Testis (tissue), 2 donors: ENCODE measurements at regions not wholly inside any gene's neighbourhood (a gene's known extent, or its start where the extent isn't known, plus 50 kb on each side); places are given as distances from the start of the nearest gene placed in this dataset.

ENCODE experiments used
- DNase-seq: peaks from one replicate; pipeline ENCODE4 v3.0.0-alpha.2; 2019
- H3K27ac ChIP-seq, 2 donors: fragments of 200-600 bp; sonication (generic); one replicate each; pipeline ENCODE4 v1.5.1; 2019
- H3K27me3 ChIP-seq: fragments of 200-600 bp; sonication (generic); one replicate; pipeline ENCODE4 v1.5.1; 2019
- H3K36me3 ChIP-seq: fragments of 200-600 bp; sonication (generic); one replicate; pipeline ENCODE4 v1.5.1; 2017; ENCODE audit warnings: low read depth; ENCODE audit errors: missing control alignments
- H3K4me1 ChIP-seq: fragments of 200-600 bp; sonication (generic); one replicate; pipeline ENCODE4 v1.5.1; 2019
- H3K4me3 ChIP-seq, 2 donors: fragments of 200-600 bp; sonication (generic); one replicate each; pipeline ENCODE4 v1.5.1; 2017 to 2019
- H3K9me3 ChIP-seq: fragments of 200-600 bp; sonication (generic); one replicate; pipeline ENCODE4 v1.5.1; 2017
- CTCF ChIP-seq, 3 experiments: fragments of 450-650 bp in 2 of 3; fragments of 200-600 bp in 1 of 3; sonication (generic) in 1 of 3; IDR thresholded peaks; one replicate each; pipeline ENCODE4 v1.5.1; 2016 to 2019; ENCODE audit warnings: antibody characterized with exemption in 3 of 3, mild to moderate bottlenecking in 2 of 3, moderate library complexity in 1 of 3
- POLR2A ChIP-seq: fragments of 450-650 bp; IDR thresholded peaks from one replicate; pipeline ENCODE4 v1.6.1; 2017; ENCODE audit warnings: antibody characterized with exemption, mild to moderate bottlenecking, moderate library complexity
- WGBS, 2 donors: methylation state at CpG; one replicate each; pipeline ENCODE4 v1.1.5; 2018; 5-methylcytosine and 5-hydroxymethylcytosine counted together
- intact Hi-C: fragments of 100-400 bp; cut with DNase I; formaldehyde crosslinking; loops from one replicate; pipeline ENCODE4 v1.15.1; 2023; ENCODE audit warnings: low total_unique reads

GRCh38 chr1:218980881-218981280 is 192.8 kb upstream of the LYPLAL1 start:
- 70 to 85% methylated on average over 2 of the region's 2 CpGs for WGBS, 2 donors
- intact Hi-C loops, result no loop called here
- H3K9me3 ChIP-seq, result no peaks in the 10 kb centered on the region
- H3K27ac ChIP-seq, result no peak overlapping the region
- no peaks in the 10 kb centered on the region for H3K27me3 ChIP-seq
- H3K4me3 ChIP-seq, result no peak overlapping the region
- H3K4me1 ChIP-seq, result no peaks in the 10 kb centered on the region
- no peak for TF ChIP-seq CTCF (IDR thresholded peaks at IDR 0.05)
- TF ChIP-seq POLR2A, result no peak
- H3K36me3 ChIP-seq, result no peaks in the 10 kb centered on the region
- DNase-seq, result no peak

GRCh38 chr1:218982482-218982881 is 191.2 kb upstream of the LYPLAL1 start:
- intact Hi-C loops, result no loop called here
- TF ChIP-seq CTCF (IDR thresholded peaks at IDR 0.05) (no peak), POLR2A (no peak)
- WGBS, 2 donors, result 85 to 89% methylated on average over 4 to 6 of the region's 6 CpGs
- Histone ChIP-seq H3K4me1 (no peaks in the 10 kb centered on the region), H3K27ac (no peak overlapping the region), H3K36me3 (no peaks in the 10 kb centered on the region), H3K4me3 (no peak overlapping the region), H3K27me3 (no peaks in the 10 kb centered on the region), H3K9me3 (no peaks in the 10 kb centered on the region)
- DNase-seq, result no peak

GRCh38 chr1:218983433-218983832 is 190.2 kb upstream of the LYPLAL1 start:
- WGBS, 2 donors, result 67 to 85% methylated on average over 3 to 9 of the region's 9 CpGs
- Histone ChIP-seq H3K4me1 (no peaks in the 10 kb centered on the region), H3K27me3 (no peaks in the 10 kb centered on the region), H3K27ac (no peak overlapping the region), H3K36me3 (no peaks in the 10 kb centered on the region), H3K9me3 (no peaks in the 10 kb centered on the region), H3K4me3 (no peak overlapping the region)
- no peak for DNase-seq
- intact Hi-C loops, result no loop called here
- TF ChIP-seq CTCF (IDR thresholded peaks at IDR 0.05) (no peak), POLR2A (no peak)

GRCh38 chr1:218983848-218984247 is 189.8 kb upstream of the LYPLAL1 start:
- Histone ChIP-seq H3K4me1 (no peaks in the 10 kb centered on the region), H3K27me3 (no peaks in the 10 kb centered on the region), H3K36me3 (no peaks in the 10 kb centered on the region), H3K27ac (no peak overlapping the region), H3K9me3 (no peaks in the 10 kb centered on the region), H3K4me3 (no peak overlapping the region)
- intact Hi-C loops, result no loop called here
- no peak for DNase-seq
- TF ChIP-seq CTCF (IDR thresholded peaks at IDR 0.05) (no peak), POLR2A (no peak)
- WGBS, 2 donors, result 66 to 75% methylated on average over 2 to 4 of the region's 4 CpGs

GRCh38 chr1:218985424-218985984 is 188.2 kb upstream of the LYPLAL1 start:
- TF ChIP-seq CTCF (IDR thresholded peaks at IDR 0.05) (no peak), POLR2A (no peak)
- Histone ChIP-seq H3K27ac (no peak overlapping the region), H3K4me1 (no peaks in the 10 kb centered on the region), H3K9me3 (no peaks in the 10 kb centered on the region), H3K27me3 (no peaks in the 10 kb centered on the region), H3K36me3 (no peaks in the 10 kb centered on the region), H3K4me3 (no peak overlapping the region)
- 47 to 50% methylated on average over 2 of the region's 2 CpGs for WGBS, 2 donors
- no peak for DNase-seq
- intact Hi-C loops, result no loop called here
